Loucy (cell line): ENCODE measurements at regions not wholly inside any gene's neighbourhood (a gene's known extent, or its start where the extent isn't known, plus 50 kb on each side); places are given as distances from the start of the nearest gene placed in this dataset.

ENCODE experiments used
- H2AFZ ChIP-seq: fragments of 200-600 bp; sonication (generic); 2 replicates; pipeline ENCODE4 v1.6.0; 2016; ENCODE audit warnings: antibody characterized with exemption, mild to moderate bottlenecking, low read length, moderate library complexity
- H3F3A ChIP-seq: fragments of 200-600 bp; 2 replicates; pipeline ENCODE4 v1.6.0; 2016; ENCODE audit warnings: antibody characterized with exemption, low read depth, mild to moderate bottlenecking
- H3K27me3 ChIP-seq: fragments of 200-600 bp; sonication (generic); 2 replicates; pipeline ENCODE4 v1.6.1; 2014; ENCODE audit warnings: low read length, mild to moderate bottlenecking; ENCODE audit not compliant: insufficient read depth, poor library complexity, severe bottlenecking
- H3K36me3 ChIP-seq: fragments of 200-600 bp; sonication (generic); 2 replicates; pipeline ENCODE4 v1.6.1; 2016; ENCODE audit warnings: low read length; ENCODE audit not compliant: insufficient read depth
- H3K4me1 ChIP-seq: fragments of 200-600 bp; sonication (generic); 2 replicates; pipeline ENCODE4 v1.5.1; 2014; ENCODE audit warnings: low read length, mild to moderate bottlenecking; ENCODE audit not compliant: insufficient read depth, poor library complexity, severe bottlenecking
- H3K4me2 ChIP-seq: fragments of 200-600 bp; sonication (generic); 2 replicates; pipeline ENCODE4 v1.6.0; 2014; ENCODE audit warnings: antibody characterized with exemption, low read length, low read depth, mild to moderate bottlenecking; ENCODE audit not compliant: poor library complexity, severe bottlenecking
- H3K4me3 ChIP-seq: fragments of 200-600 bp; sonication (generic); 2 replicates; pipeline ENCODE4 v1.5.1; 2014; ENCODE audit warnings: low read length, mild to moderate bottlenecking, mixed read lengths; ENCODE audit not compliant: poor library complexity, severe bottlenecking
- H3K79me2 ChIP-seq: fragments of 200-600 bp; sonication (generic); 2 replicates; pipeline ENCODE4 v1.6.1; 2014; ENCODE audit warnings: low read length; ENCODE audit not compliant: insufficient read depth
- H3K9ac ChIP-seq: fragments of 200-600 bp; sonication (generic); 2 replicates; pipeline ENCODE4 v1.6.0; 2014; ENCODE audit warnings: mild to moderate bottlenecking, low read depth, low read length, moderate library complexity; ENCODE audit not compliant: poor library complexity, severe bottlenecking
- H3K9me2 ChIP-seq: fragments of 200-600 bp; sonication (generic); replicated peaks from 2 replicates; pipeline ENCODE4 v1.6.1; 2016; ENCODE audit warnings: low read depth, low read length, mixed read lengths
- H3K9me3 ChIP-seq: fragments of 200-600 bp; sonication (generic); 2 replicates; pipeline ENCODE4 v1.6.1; 2014; ENCODE audit warnings: mild to moderate bottlenecking, antibody characterized with exemption, low read length, low read depth; ENCODE audit not compliant: insufficient read depth
- H4K20me1 ChIP-seq: fragments of 200-600 bp; sonication (generic); 2 replicates; pipeline ENCODE4 v1.6.0; 2014; ENCODE audit warnings: antibody characterized with exemption, low read length, mild to moderate bottlenecking; ENCODE audit not compliant: insufficient read depth, poor library complexity, severe bottlenecking
- CTCF ChIP-seq: fragments of 200-600 bp; sonication (generic); conservative IDR thresholded peaks from 2 replicates; pipeline ENCODE4 v1.5.1; 2014; ENCODE audit warnings: mild to moderate bottlenecking, antibody characterized with exemption, low read length
- EZH2phosphoT487 ChIP-seq: fragments of 200-600 bp; IDR thresholded peaks from 2 replicates; pipeline ENCODE4 v1.6.1; 2018; ENCODE audit warnings: antibody characterized with exemption, mild to moderate bottlenecking, moderate library complexity, borderline replicate concordance

DNA sequence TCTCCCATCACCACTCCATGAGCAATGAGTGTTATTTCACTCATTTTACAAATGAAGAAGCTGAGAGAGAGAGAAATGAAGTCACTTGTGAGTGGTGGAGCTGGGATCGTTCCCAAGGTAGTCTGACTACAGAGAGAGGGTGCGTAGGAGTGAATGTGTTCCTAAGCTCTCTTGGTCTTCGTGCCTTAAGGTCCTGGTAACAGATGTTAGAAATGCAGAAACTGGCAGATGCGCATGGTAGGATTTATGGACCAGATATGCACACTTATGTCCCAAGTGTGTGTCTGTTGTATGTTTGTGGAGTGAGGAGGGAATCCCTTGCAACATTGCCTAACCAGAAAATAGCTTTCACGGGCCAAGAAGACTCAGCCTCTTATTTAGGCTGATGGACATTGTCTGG lies 93.2 kb upstream of the ZNF469 start:
- Histone ChIP-seq H3K9me3 (no peaks in the 10 kb centered on the region; the same call in 1 of the 2 replicates), H3K4me1 (no peaks in the 10 kb centered on the region), H3F3A (no peaks in the 10 kb centered on the region), H3K27me3 (no peaks in the 10 kb centered on the region), H2AFZ (no peak overlapping the region), H4K20me1 (no peaks in the 10 kb centered on the region), H3K9ac (no peak overlapping the region), H3K4me2 (no peak overlapping the region), H3K36me3 (no peaks in the 10 kb centered on the region), H3K4me3 (no peak overlapping the region), H3K9me2 (no peaks in the 10 kb centered on the region), H3K79me2 (no peaks in the 10 kb centered on the region)
- TF ChIP-seq EZH2phosphoT487 = no peak
- TF ChIP-seq CTCF = no peak

GRCh38 chr16:88289968-88290401 lies 92.8 kb upstream of the ZNF469 start:
- Histone ChIP-seq H3K4me3 (no peak overlapping the region), H3K27me3 (no peaks in the 10 kb centered on the region), H3K9me3 (no peaks in the 10 kb centered on the region; the same call in 1 of the 2 replicates), H3F3A (no peaks in the 10 kb centered on the region), H4K20me1 (no peaks in the 10 kb centered on the region), H3K4me2 (no peak overlapping the region), H3K4me1 (no peaks in the 10 kb centered on the region), H2AFZ (no peak overlapping the region), H3K36me3 (no peaks in the 10 kb centered on the region), H3K9ac (no peak overlapping the region), H3K9me2 (no peaks in the 10 kb centered on the region), H3K79me2 (no peaks in the 10 kb centered on the region)
- TF ChIP-seq EZH2phosphoT487 = no peak
- no peak for TF ChIP-seq CTCF

DNA sequence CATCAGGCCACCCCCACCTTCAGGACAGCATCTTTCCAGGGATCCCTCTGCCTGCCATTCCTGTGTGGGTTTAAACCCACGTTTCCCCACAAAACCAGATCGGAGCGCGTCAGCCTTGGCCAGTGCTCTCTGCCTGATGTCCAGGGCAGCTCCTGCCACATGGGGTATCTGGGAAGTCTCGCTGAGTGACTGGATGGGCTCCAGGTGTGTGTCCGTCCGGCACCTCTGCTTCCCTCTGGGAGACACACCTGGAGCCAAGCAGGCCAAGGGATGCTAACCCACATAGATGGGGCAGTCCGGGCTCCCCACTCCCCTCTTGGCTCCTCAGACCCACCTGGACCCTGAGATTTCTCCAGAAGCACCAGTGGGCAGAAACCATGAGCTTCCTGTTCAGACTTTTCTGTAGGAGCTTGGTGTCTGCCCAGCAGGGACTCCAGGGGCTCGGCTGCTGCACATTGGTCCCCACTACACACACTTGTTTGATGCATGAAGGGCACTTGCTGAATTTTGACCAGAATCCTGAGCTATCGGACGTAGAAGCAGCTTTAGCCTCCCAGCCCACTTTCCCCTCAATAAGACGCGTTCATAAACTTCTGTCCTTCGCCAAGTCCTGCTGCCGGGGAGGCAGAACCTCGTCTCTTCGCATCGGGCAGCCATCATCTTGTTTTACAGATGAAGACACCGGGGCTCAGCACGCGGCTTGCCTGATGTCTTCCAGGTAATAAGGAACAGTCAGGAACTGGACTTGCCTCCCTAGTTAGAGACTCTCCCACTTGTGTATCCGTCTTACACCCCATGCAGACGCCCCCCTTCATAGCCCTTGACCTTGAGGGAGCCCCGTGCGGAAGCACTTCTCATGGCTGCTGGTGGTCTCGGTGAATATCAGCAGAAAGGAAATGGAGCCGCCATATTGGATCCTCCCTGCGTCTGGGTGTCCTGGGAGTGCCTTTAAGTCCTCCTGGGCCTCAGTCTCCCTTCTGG lies 91.6 kb upstream of the ZNF469 start:
- no peak overlapping the region for H3K4me2 ChIP-seq

More for the DNA sequence above, 91.6 kb upstream of the ZNF469 start:
- H3K79me2 ChIP-seq = no peaks in the 10 kb centered on the region
- no peak overlapping the region for H3K9ac ChIP-seq
- no peaks in the 10 kb centered on the region; the same call in 1 of the 2 replicates for H3K9me3 ChIP-seq
- no peaks in the 10 kb centered on the region for H3K4me1 ChIP-seq
- H3K4me3 ChIP-seq = no peak overlapping the region
- H3F3A ChIP-seq = no peaks in the 10 kb centered on the region
- H3K27me3 ChIP-seq = no peaks in the 10 kb centered on the region
- no peaks in the 10 kb centered on the region for H4K20me1 ChIP-seq
- TF ChIP-seq CTCF (no peak), EZH2phosphoT487 (no peak)
- no peaks in the 10 kb centered on the region for H3K36me3 ChIP-seq
- H3K9me2 ChIP-seq = no peaks in the 10 kb centered on the region
- no peak overlapping the region for H2AFZ ChIP-seq
